Testis (tissue), 2 donors: ENCODE measurements at regions not wholly inside any gene's neighbourhood (a gene's known extent, or its start where the extent isn't known, plus 50 kb on each side); places are given as distances from the start of the nearest gene placed in this dataset.

Source experiments
- DNase-seq: peaks from one replicate; pipeline ENCODE4 v3.0.0-alpha.2; 2019
- H3K27ac ChIP-seq, 2 donors: fragments of 200-600 bp; sonication (generic); one replicate each; pipeline ENCODE4 v1.5.1; 2019
- H3K27me3 ChIP-seq: fragments of 200-600 bp; sonication (generic); one replicate; pipeline ENCODE4 v1.5.1; 2019
- H3K36me3 ChIP-seq: fragments of 200-600 bp; sonication (generic); one replicate; pipeline ENCODE4 v1.5.1; 2017; ENCODE audit warnings: low read depth; ENCODE audit errors: missing control alignments
- H3K4me1 ChIP-seq: fragments of 200-600 bp; sonication (generic); one replicate; pipeline ENCODE4 v1.5.1; 2019
- H3K4me3 ChIP-seq, 2 donors: fragments of 200-600 bp; sonication (generic); one replicate each; pipeline ENCODE4 v1.5.1; 2017 to 2019
- H3K9me3 ChIP-seq: fragments of 200-600 bp; sonication (generic); one replicate; pipeline ENCODE4 v1.5.1; 2017
- POLR2A ChIP-seq: fragments of 450-650 bp; IDR thresholded peaks from one replicate; pipeline ENCODE4 v1.6.1; 2017; ENCODE audit warnings: antibody characterized with exemption, mild to moderate bottlenecking, moderate library complexity
- WGBS, 2 donors: methylation state at CpG; one replicate each; pipeline ENCODE4 v1.1.5; 2018; 5-methylcytosine and 5-hydroxymethylcytosine counted together
- intact Hi-C: fragments of 100-400 bp; cut with DNase I; formaldehyde crosslinking; loops from one replicate; pipeline ENCODE4 v1.15.1; 2023; ENCODE audit warnings: low total_unique reads
- TF ChIP-seq, protein P1 (sequence below), 3 experiments: fragments of 450-650 bp in 2 of 3; fragments of 200-600 bp in 1 of 3; sonication (generic) in 1 of 3; IDR thresholded peaks; one replicate each; pipeline ENCODE4 v1.5.1; 2016 to 2019; ENCODE audit warnings: antibody characterized with exemption in 3 of 3, mild to moderate bottlenecking in 2 of 3, moderate library complexity in 1 of 3

- no peak for DNase-seq
- intact Hi-C loops, result no loop called here
- TF ChIP-seq POLR2A, result no peak
- TF ChIP-seq, protein P1, sequence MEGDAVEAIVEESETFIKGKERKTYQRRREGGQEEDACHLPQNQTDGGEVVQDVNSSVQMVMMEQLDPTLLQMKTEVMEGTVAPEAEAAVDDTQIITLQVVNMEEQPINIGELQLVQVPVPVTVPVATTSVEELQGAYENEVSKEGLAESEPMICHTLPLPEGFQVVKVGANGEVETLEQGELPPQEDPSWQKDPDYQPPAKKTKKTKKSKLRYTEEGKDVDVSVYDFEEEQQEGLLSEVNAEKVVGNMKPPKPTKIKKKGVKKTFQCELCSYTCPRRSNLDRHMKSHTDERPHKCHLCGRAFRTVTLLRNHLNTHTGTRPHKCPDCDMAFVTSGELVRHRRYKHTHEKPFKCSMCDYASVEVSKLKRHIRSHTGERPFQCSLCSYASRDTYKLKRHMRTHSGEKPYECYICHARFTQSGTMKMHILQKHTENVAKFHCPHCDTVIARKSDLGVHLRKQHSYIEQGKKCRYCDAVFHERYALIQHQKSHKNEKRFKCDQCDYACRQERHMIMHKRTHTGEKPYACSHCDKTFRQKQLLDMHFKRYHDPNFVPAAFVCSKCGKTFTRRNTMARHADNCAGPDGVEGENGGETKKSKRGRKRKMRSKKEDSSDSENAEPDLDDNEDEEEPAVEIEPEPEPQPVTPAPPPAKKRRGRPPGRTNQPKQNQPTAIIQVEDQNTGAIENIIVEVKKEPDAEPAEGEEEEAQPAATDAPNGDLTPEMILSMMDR (IDR thresholded peaks at IDR 0.05), result no peak
- H3K27me3 ChIP-seq, result no peaks in the 10 kb centered on the region
- WGBS, 2 donors, result 100% methylated on average over 1 of the region's 1 CpG
- no peak overlapping the region for H3K4me3 ChIP-seq
- no peaks in the 10 kb centered on the region for H3K9me3 ChIP-seq
- H3K4me1 ChIP-seq, result no peaks in the 10 kb centered on the region
- H3K27ac ChIP-seq, result no peak overlapping the region
- no peaks in the 10 kb centered on the region for H3K36me3 ChIP-seq
These were observed 121.4 kb downstream of the COX18 start for GRCh38 chr4:72948080-72948479.

GRCh38 chr4:72945719-72946336 is 123.7 kb downstream of the COX18 start:
- 93 to 98% methylated on average over 5 of the region's 5 CpGs for WGBS, 2 donors
- Histone ChIP-seq H3K9me3 (no peaks in the 10 kb centered on the region), H3K36me3 (no peaks in the 10 kb centered on the region), H3K4me1 (no peaks in the 10 kb centered on the region), H3K4me3 (no peak overlapping the region), H3K27me3 (no peaks in the 10 kb centered on the region), H3K27ac (no peak overlapping the region)
- no peak for DNase-seq
- no peak for TF ChIP-seq POLR2A
- TF ChIP-seq, protein P1 (IDR thresholded peaks at IDR 0.05), result no peak
- intact Hi-C loops, result no loop called here

- WGBS, 2 donors, result 70 to 78% methylated on average over 4 of the region's 4 CpGs
- Histone ChIP-seq H3K27me3 (no peaks in the 10 kb centered on the region), H3K4me3 (no peak overlapping the region), H3K27ac (no peak overlapping the region), H3K4me1 (no peaks in the 10 kb centered on the region), H3K9me3 (no peaks in the 10 kb centered on the region), H3K36me3 (no peaks in the 10 kb centered on the region)
- intact Hi-C loops, result no loop called here
- TF ChIP-seq, protein P1 (IDR thresholded peaks at IDR 0.05), result no peak
- TF ChIP-seq POLR2A, result no peak
- DNase-seq, result no peak
These were observed 127.0 kb downstream of the COX18 start for GRCh38 chr4:72942565-72942964.

DNA sequence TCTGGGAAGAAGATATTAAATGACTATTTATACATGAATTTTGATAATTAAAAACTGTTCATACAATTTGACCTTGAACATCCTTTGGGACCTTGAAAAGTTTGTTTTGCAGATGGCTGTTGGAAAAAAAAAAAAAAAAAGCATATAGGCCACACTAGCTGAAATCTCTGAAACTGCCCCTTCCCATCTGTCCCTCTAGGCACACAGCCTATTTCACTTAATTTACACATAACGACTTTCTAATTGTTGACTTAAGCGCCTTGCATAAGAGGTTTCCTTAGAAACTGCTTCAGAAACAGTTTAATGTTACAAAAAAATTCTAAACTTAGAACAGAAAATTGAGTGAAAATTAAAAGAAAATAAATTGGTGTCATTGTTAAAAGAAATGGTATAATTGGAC is 131.0 kb downstream of the COX18 start:
- WGBS, 2 donors, result 41 to 49% methylated on average over 2 of the region's 2 CpGs

More for the DNA sequence above, 131.0 kb downstream of the COX18 start:
- DNase-seq, result no peak
- TF ChIP-seq, protein P1 (IDR thresholded peaks at IDR 0.05), result no peak
- TF ChIP-seq POLR2A, result no peak
- no peaks in the 10 kb centered on the region for H3K9me3 ChIP-seq
- intact Hi-C loops, result no loop called here
- H3K27me3 ChIP-seq, result no peaks in the 10 kb centered on the region
- H3K36me3 ChIP-seq, result no peaks in the 10 kb centered on the region
- H3K4me3 ChIP-seq, result no peak overlapping the region
- H3K4me1 ChIP-seq, result no peaks in the 10 kb centered on the region
- H3K27ac ChIP-seq, result no peak overlapping the region
